HepG2 (cell line): ENCODE measurements at regions not wholly inside any gene's neighbourhood (a gene's known extent, or its start where the extent isn't known, plus 50 kb on each side); places are given as distances from the start of the nearest gene placed in this dataset.

Experiments
- ATAC-seq: fragments of 200-7000 bp; cut with Tn5 transposase; 3 replicates; pipeline ENCODE4 v1.9.1; 2020; ENCODE audit warnings: mild to moderate bottlenecking, moderate library complexity
- BruUV-seq: library from RNA; stranded (reverse); fragments of 400-500 nt; replicated peaks from 2 replicates; lab custom pipeline; 2021; lab: Mats Ljungman, UMichigan
- CTCF ChIA-PET: fragments of 300-600 bp; formaldehyde crosslinking; extraction: SDS; loops from one replicate; lab custom pipeline; 2021; ENCODE audit warnings: low total read pairs, inconsistent platforms, low intra/inter-chr PET ratio; lab: Yijun Ruan, JAX
- POLR2A ChIA-PET: fragments of 350-600 bp; sonication (Branson Sonifier 250); formaldehyde crosslinking; loops from one replicate; lab custom pipeline; 2020; ENCODE audit warnings: antibody characterized with exemption, inconsistent platforms; lab: Yijun Ruan, JAX
- DNase-seq: peaks from one replicate; pipeline ENCODE4 v3.0.0-alpha.2; 2015; ENCODE audit warnings: low spot score
- FAIRE-seq: peaks from 3 replicates; lab custom pipeline; 2011; peaks lifted over from hg19 to GRCh38; lab: Jason Lieb, UNC
- H2AFZ ChIP-seq: one replicate; pipeline ENCODE4 v1.6.1; 2011; ENCODE audit warnings: low read length, inconsistent platforms
- H3K27ac ChIP-seq: fragments of 300-600 bp; 3 replicates; pipeline ENCODE4 v1.8.0; 2011; ENCODE audit warnings: mixed run types, mild to moderate bottlenecking, mixed read lengths, low read length, inconsistent platforms; ENCODE audit not compliant: insufficient read depth; ENCODE audit errors: extremely low read length
- H3K27me3 ChIP-seq, 2 experiments: fragments of 200-600 bp in 1 of 2; 2 replicates in 1 of 2; 3 replicates in 1 of 2; pipeline versions ENCODE4 v1.6.0 to v1.8.0; 2011; ENCODE audit warnings: low read length in 2 of 2, mild to moderate bottlenecking in 2 of 2, moderate library complexity in 2 of 2, inconsistent platforms in 1 of 2; ENCODE audit not compliant: insufficient read depth in 2 of 2, control insufficient read depth in 1 of 2
- H3K36me3 ChIP-seq, 2 experiments: fragments of 200-600 bp in 1 of 2; replicated peaks in 1 of 2; 2 replicates in 1 of 2; 3 replicates in 1 of 2; pipeline versions ENCODE4 v1.5.1 to v1.8.0; 2011; ENCODE audit warnings: low read length in 2 of 2, inconsistent platforms in 1 of 2; ENCODE audit not compliant: insufficient read depth in 2 of 2, control insufficient read depth in 1 of 2
- H3K4me1 ChIP-seq: 2 replicates; pipeline ENCODE4 v1.5.1; 2012; ENCODE audit warnings: low read length, inconsistent platforms; ENCODE audit not compliant: insufficient read depth
- H3K4me2 ChIP-seq: 2 replicates; pipeline ENCODE4 v1.6.0; 2011; ENCODE audit warnings: low read depth, low read length, inconsistent platforms
- H3K4me3 ChIP-seq, 3 experiments: fragments of 200-600 bp in 1 of 3; sonication (generic), shearing (Covaris generic) in 1 of 3; replicated peaks in 1 of 3; 2 replicates each; pipeline ENCODE4 v1.5.1; 2011 to 2016; ENCODE audit warnings: low read length in 3 of 3, inconsistent platforms in 2 of 3, low read depth in 2 of 3, mild to moderate bottlenecking in 2 of 3, control low read depth in 1 of 3, mixed read lengths in 1 of 3; ENCODE audit not compliant: insufficient read depth in 1 of 3
- H3K79me2 ChIP-seq: one replicate; pipeline ENCODE4 v1.6.1; 2011; ENCODE audit warnings: low read length, inconsistent platforms; ENCODE audit not compliant: insufficient read depth
- H3K9ac ChIP-seq: 2 replicates; pipeline ENCODE4 v1.6.0; 2011; ENCODE audit warnings: mild to moderate bottlenecking, low read depth, low read length, inconsistent platforms; ENCODE audit not compliant: insufficient read depth
- H3K9me3 ChIP-seq: 2 replicates; pipeline ENCODE4 v1.5.1; 2012; ENCODE audit warnings: mild to moderate bottlenecking, low read length
- H4K20me1 ChIP-seq: 2 replicates; pipeline ENCODE4 v1.6.0; 2011; ENCODE audit warnings: inconsistent platforms, mild to moderate bottlenecking, low read length, moderate library complexity; ENCODE audit not compliant: insufficient read depth
- ATF7-NPFF ChIP-seq: sonication (generic); formaldehyde crosslinking; IDR thresholded peaks from 2 replicates; pipeline ENCODE4 v1.8.1; 2023; ENCODE audit warnings: mild to moderate bottlenecking, low read depth, missing genetic modification reagents, moderate library complexity
- FOXJ3 ChIP-seq: sonication (generic); formaldehyde crosslinking; IDR thresholded peaks from 2 replicates; pipeline ENCODE4 v1.4.0; 2020; ENCODE audit warnings: missing genetic modification reagents, mild to moderate bottlenecking, borderline replicate concordance
- GTF3A ChIP-seq: sonication (generic); formaldehyde crosslinking; conservative IDR thresholded peaks from 2 replicates; pipeline ENCODE4 v1.4.0; 2020; ENCODE audit warnings: mild to moderate bottlenecking, missing genetic modification reagents
- GZF1 ChIP-seq: sonication (generic); formaldehyde crosslinking; IDR thresholded peaks from 2 replicates; pipeline ENCODE4 v1.5.1; 2020; ENCODE audit warnings: mild to moderate bottlenecking, missing genetic modification reagents
- HNF4G ChIP-seq, 2 experiments: sonication (generic) in 1 of 2; formaldehyde crosslinking in 1 of 2; IDR thresholded peaks; 2 replicates each; pipeline versions ENCODE4 v1.4.0 to v1.6.1; 2011 to 2020; ENCODE audit warnings: borderline replicate concordance in 2 of 2, low read depth in 2 of 2, mild to moderate bottlenecking in 2 of 2, low read length in 1 of 2, missing genetic modification reagents in 1 of 2, moderate library complexity in 1 of 2
- MED8 ChIP-seq: sonication (generic); formaldehyde crosslinking; IDR thresholded peaks from 2 replicates; pipeline ENCODE4 v1.8.1; 2023; ENCODE audit warnings: mild to moderate bottlenecking, missing genetic modification reagents; ENCODE audit not compliant: insufficient replicate concordance
- PHF8 ChIP-seq: sonication (generic); formaldehyde crosslinking; IDR thresholded peaks from 2 replicates; pipeline ENCODE4 v1.5.0; 2020; ENCODE audit warnings: missing genetic modification reagents
- RARA ChIP-seq: IDR thresholded peaks from 2 replicates; pipeline ENCODE4 v1.6.1; 2016; ENCODE audit warnings: missing genetic modification reagents, missing compliant biosample characterization
- SAFB2 ChIP-seq: sonication (generic); formaldehyde crosslinking; IDR thresholded peaks from 2 replicates; pipeline ENCODE4 v1.5.1; 2020; ENCODE audit warnings: missing genetic modification reagents, low read depth, mild to moderate bottlenecking, borderline replicate concordance
- TBL1XR1 ChIP-seq: fragments of 150-350 bp; IDR thresholded peaks from 2 replicates; pipeline ENCODE4 v1.6.1; 2014; ENCODE audit warnings: borderline replicate concordance, low read length; ENCODE audit not compliant: partially characterized antibody
- TIGD3 ChIP-seq: sonication (generic); formaldehyde crosslinking; IDR thresholded peaks from 2 replicates; pipeline ENCODE4 v1.5.1; 2020; ENCODE audit warnings: mild to moderate bottlenecking, missing genetic modification reagents, borderline replicate concordance
- ZNF501 ChIP-seq: sonication (generic); formaldehyde crosslinking; IDR thresholded peaks from 2 replicates; pipeline ENCODE4 v1.5.1; 2020; ENCODE audit warnings: mild to moderate bottlenecking, moderate library complexity, missing genetic modification reagents
- ZNF792 ChIP-seq: IDR thresholded peaks from 2 replicates; pipeline ENCODE4 v1.6.1; 2016
- WGBS: methylation state at CpG from one replicate; pipeline ENCODE4 v1.1.6; 2017; ENCODE audit warnings: low lambda C conversion rate; 5-methylcytosine and 5-hydroxymethylcytosine counted together
- in situ Hi-C: cut with HindIII; loops from 2 replicates; pipeline ENCODE4 v1.10.0; 2017; ENCODE audit warnings: low pct_unique_long_range_greater_than_20kb; ENCODE audit not compliant: extremely low pct_ligation_motif_present
- intact Hi-C: fragments of 100-400 bp; cut with micrococcal nuclease; formaldehyde crosslinking; loops from one replicate; pipeline ENCODE4 v1.10.0; 2022; ENCODE audit not compliant: unreplicated experiment
- TF ChIP-seq, protein P1 (sequence below): sonication (generic); formaldehyde crosslinking; IDR thresholded peaks from 2 replicates; pipeline ENCODE4 v1.5.0; 2020; ENCODE audit warnings: mild to moderate bottlenecking, missing genetic modification reagents, moderate library complexity
- TF ChIP-seq, protein P2 (sequence below): sonication (generic); formaldehyde crosslinking; IDR thresholded peaks from 2 replicates; pipeline ENCODE4 v1.5.1; 2020; ENCODE audit warnings: missing genetic modification reagents, mild to moderate bottlenecking, borderline replicate concordance

- TF ChIP-seq, protein P1, sequence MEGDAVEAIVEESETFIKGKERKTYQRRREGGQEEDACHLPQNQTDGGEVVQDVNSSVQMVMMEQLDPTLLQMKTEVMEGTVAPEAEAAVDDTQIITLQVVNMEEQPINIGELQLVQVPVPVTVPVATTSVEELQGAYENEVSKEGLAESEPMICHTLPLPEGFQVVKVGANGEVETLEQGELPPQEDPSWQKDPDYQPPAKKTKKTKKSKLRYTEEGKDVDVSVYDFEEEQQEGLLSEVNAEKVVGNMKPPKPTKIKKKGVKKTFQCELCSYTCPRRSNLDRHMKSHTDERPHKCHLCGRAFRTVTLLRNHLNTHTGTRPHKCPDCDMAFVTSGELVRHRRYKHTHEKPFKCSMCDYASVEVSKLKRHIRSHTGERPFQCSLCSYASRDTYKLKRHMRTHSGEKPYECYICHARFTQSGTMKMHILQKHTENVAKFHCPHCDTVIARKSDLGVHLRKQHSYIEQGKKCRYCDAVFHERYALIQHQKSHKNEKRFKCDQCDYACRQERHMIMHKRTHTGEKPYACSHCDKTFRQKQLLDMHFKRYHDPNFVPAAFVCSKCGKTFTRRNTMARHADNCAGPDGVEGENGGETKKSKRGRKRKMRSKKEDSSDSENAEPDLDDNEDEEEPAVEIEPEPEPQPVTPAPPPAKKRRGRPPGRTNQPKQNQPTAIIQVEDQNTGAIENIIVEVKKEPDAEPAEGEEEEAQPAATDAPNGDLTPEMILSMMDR: no peak
- no peak for TF ChIP-seq RARA (CRISPR knock-in tag)
These were observed 67.4 kb downstream of the RPLP1 start (continued) for GRCh38 chr15:69520067-69520466.

GRCh38 chr15:69522361-69522760, 69.7 kb downstream of the RPLP1 start:
- Histone ChIP-seq H3K9me3 (no peaks in the 10 kb centered on the region), H3K4me3 (no peak overlapping the region), H3K27me3 (peaks cover 3 to 54% of the 10 kb centered on the region in 2 experiments), H3K4me1 (no peaks in the 10 kb centered on the region), H3K9ac (no peak overlapping the region), H2AFZ (no peak overlapping the region), H4K20me1 (0 out of 2 replicates have a peak, but pooled peaks cover 4% of the 10 kb centered on the region), H3K4me2 (no peak overlapping the region), H3K36me3 (no peaks in the 10 kb centered on the region), H3K27ac (no peak overlapping the region), H3K79me2 (no peaks in the 10 kb centered on the region)
- intact Hi-C loops (no loop called here), in situ Hi-C loops (no loop called here)
- no peak for ATAC-seq
- 0% methylated on average over 2 of the region's 2 CpGs for WGBS
- no TSS peak for BruUV-seq
- CTCF ChIA-PET: no interaction called here
- POLR2A ChIA-PET: no interaction called here
- no peak for FAIRE-seq
- TF ChIP-seq, protein P2, sequence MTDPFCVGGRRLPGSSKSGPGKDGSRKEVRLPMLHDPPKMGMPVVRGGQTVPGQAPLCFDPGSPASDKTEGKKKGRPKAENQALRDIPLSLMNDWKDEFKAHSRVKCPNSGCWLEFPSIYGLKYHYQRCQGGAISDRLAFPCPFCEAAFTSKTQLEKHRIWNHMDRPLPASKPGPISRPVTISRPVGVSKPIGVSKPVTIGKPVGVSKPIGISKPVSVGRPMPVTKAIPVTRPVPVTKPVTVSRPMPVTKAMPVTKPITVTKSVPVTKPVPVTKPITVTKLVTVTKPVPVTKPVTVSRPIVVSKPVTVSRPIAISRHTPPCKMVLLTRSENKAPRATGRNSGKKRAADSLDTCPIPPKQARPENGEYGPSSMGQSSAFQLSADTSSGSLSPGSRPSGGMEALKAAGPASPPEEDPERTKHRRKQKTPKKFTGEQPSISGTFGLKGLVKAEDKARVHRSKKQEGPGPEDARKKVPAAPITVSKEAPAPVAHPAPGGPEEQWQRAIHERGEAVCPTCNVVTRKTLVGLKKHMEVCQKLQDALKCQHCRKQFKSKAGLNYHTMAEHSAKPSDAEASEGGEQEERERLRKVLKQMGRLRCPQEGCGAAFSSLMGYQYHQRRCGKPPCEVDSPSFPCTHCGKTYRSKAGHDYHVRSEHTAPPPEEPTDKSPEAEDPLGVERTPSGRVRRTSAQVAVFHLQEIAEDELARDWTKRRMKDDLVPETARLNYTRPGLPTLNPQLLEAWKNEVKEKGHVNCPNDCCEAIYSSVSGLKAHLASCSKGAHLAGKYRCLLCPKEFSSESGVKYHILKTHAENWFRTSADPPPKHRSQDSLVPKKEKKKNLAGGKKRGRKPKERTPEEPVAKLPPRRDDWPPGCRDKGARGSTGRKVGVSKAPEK (CRISPR knock-in tag): no peak
- TF ChIP-seq FOXJ3 (CRISPR knock-in tag): no peak
- TF ChIP-seq HNF4G (IDR thresholded peaks at IDR 0.05; ENCODE audit: borderline replicate concordance, low read depth, low read length): no peak
- no peak for TF ChIP-seq HNF4G (CRISPR knock-in tag; IDR thresholded peaks at IDR 0.05; ENCODE audit: borderline replicate concordance, low read depth)
- no peak for TF ChIP-seq SAFB2 (CRISPR knock-in tag)
- no peak for TF ChIP-seq ZNF792 (CRISPR knock-in tag)
- TF ChIP-seq ZNF501 (CRISPR knock-in tag): no peak
- TF ChIP-seq TBL1XR1: no peak
- TF ChIP-seq TIGD3: no peak
- TF ChIP-seq PHF8 (CRISPR knock-in tag): no peak
- no peak for TF ChIP-seq ATF7-NPFF (CRISPR knock-in tag)
- TF ChIP-seq MED8 (CRISPR knock-in tag): no peak
- TF ChIP-seq GZF1 (CRISPR knock-in tag): no peak
- TF ChIP-seq GTF3A: no peak
- DNase-seq: no peak
